Stomach (tissue), 4 donors: ENCODE measurements at regions not wholly inside any gene's neighbourhood (a gene's known extent, or its start where the extent isn't known, plus 50 kb on each side); places are given as distances from the start of the nearest gene placed in this dataset.
A peak's percentile ranks its signal among the peaks of the same experiment; 100 is the strongest.

ENCODE experiments used
- CTCF ChIP-seq, 7 experiments: fragments of 450-650 bp in 4 of 7; fragments of 200-600 bp in 3 of 7; sonication (generic) in 3 of 7; IDR thresholded peaks; one replicate each; pipeline ENCODE4 v1.5.1; 2016 to 2019; ENCODE audit warnings: antibody characterized with exemption in 7 of 7, control low read depth in 2 of 7, mild to moderate bottlenecking in 1 of 7
- POLR2AphosphoS5 ChIP-seq, 3 donors: sonication (generic); formaldehyde crosslinking; IDR thresholded peaks; one replicate each; pipeline ENCODE4 v1.6.1; 2016; ENCODE audit warnings: antibody characterized with exemption in 3 of 3

GRCh38 chr12:43282106-43282505 lies 269.9 kb downstream of the ADAMTS20 start:
- peak in 2 of 7 experiments; percentile 12 to 22 for TF ChIP-seq CTCF (IDR thresholded peaks at IDR 0.05)
- TF ChIP-seq POLR2AphosphoS5 (IDR thresholded peaks at IDR 0.05) = no peak
